GM18498 (cell line): ENCODE measurements at regions not wholly inside any gene's neighbourhood (a gene's known extent, or its start where the extent isn't known, plus 50 kb on each side); places are given as distances from the start of the nearest gene placed in this dataset.
A peak's percentile ranks its signal among the peaks of the same experiment; 100 is the strongest.

Experiments used
- ATAC-seq: cut with Tn5 transposase; IDR thresholded peaks from one replicate; pipeline ENCODE4 v1.9.1; 2021; ENCODE audit warnings: mild to moderate bottlenecking, moderate library complexity; ENCODE audit not compliant: unreplicated experiment

- no peak for ATAC-seq
Measured at GRCh38 chr16:77551357-77551756, 116.5 kb upstream of the ADAMTS18 start.

GRCh38 chr16:77553130-77553529 lies 118.3 kb upstream of the ADAMTS18 start:
- ATAC-seq, result no peak

- ATAC-seq, result no peak
Measured at GRCh38 chr16:77555126-77555525, 120.3 kb upstream of the ADAMTS18 start.

- no peak for ATAC-seq
Measured at GRCh38 chr16:77555791-77556190, 121.0 kb upstream of the ADAMTS18 start.

- no peak for ATAC-seq
Measured at GRCh38 chr16:77556201-77556873, 121.5 kb upstream of the ADAMTS18 start.

GRCh38 chr16:77557385-77557784 lies 122.6 kb upstream of the ADAMTS18 start:
- no peak for ATAC-seq

- ATAC-seq, result no peak
Measured at GRCh38 chr16:77558786-77559185, 124.0 kb upstream of the ADAMTS18 start.

GRCh38 chr16:77562497-77562896 lies 127.7 kb upstream of the ADAMTS18 start:
- no peak for ATAC-seq

GRCh38 chr16:77564791-77565390 lies 130.1 kb upstream of the ADAMTS18 start:
- ATAC-seq, result no peak

GRCh38 chr16:77569406-77569805 lies 134.6 kb upstream of the ADAMTS18 start:
- no peak for ATAC-seq

- no peak for ATAC-seq
Measured at GRCh38 chr16:77570574-77570973, 135.7 kb upstream of the ADAMTS18 start.

- ATAC-seq, result no peak
Measured at GRCh38 chr16:77571115-77571862, 136.5 kb upstream of the ADAMTS18 start.

- no peak for ATAC-seq
Measured at GRCh38 chr16:77574867-77575624, 140.2 kb upstream of the ADAMTS18 start.

- no peak for ATAC-seq
Measured at GRCh38 chr16:77579351-77579891, 142.9 kb upstream of the NUDT7 start.

- ATAC-seq, result no peak
Measured at GRCh38 chr16:77581706-77582105, 140.6 kb upstream of the NUDT7 start.

GRCh38 chr16:77584205-77584859 lies 138.0 kb upstream of the NUDT7 start:
- peak; percentile 62 for ATAC-seq

- ATAC-seq, result no peak
Measured at GRCh38 chr16:77585379-77586251, 136.7 kb upstream of the NUDT7 start.

GRCh38 chr16:77588389-77588788 lies 133.9 kb upstream of the NUDT7 start:
- ATAC-seq, result no peak

GRCh38 chr16:77589071-77589765 lies 133.1 kb upstream of the NUDT7 start:
- no peak for ATAC-seq
